Spleen (tissue), 11 donors: ENCODE measurements at regions not wholly inside any gene's neighbourhood (a gene's known extent, or its start where the extent isn't known, plus 50 kb on each side); places are given as distances from the start of the nearest gene placed in this dataset.

Experiments
- DNase-seq: peaks from one replicate; pipeline ENCODE4 v3.0.0-alpha.2; 2020
- H3K27ac ChIP-seq, 8 donors: fragments of 200-600 bp; sonication (generic) in 7 of 8; 1 replicate in 4 of 8; 2 replicates in 4 of 8; pipeline versions ENCODE4 v1.5.0 to v1.8.0; 2016 to 2021; ENCODE audit warnings: inconsistent platforms in 4 of 8, mild to moderate bottlenecking in 4 of 8, moderate library complexity in 1 of 8
- H3K27me3 ChIP-seq, 7 donors: fragments of 200-600 bp; sonication (generic) in 6 of 7; replicated peaks in 1 of 7; 1 replicate in 4 of 7; 2 replicates in 3 of 7; pipeline versions ENCODE4 v1.5.0 to v1.8.0; 2016 to 2021; ENCODE audit warnings: inconsistent platforms in 3 of 7, mild to moderate bottlenecking in 1 of 7
- H3K36me3 ChIP-seq, 6 donors: fragments of 200-600 bp; sonication (generic) in 5 of 6; 1 replicate in 4 of 6; 2 replicates in 2 of 6; pipeline versions ENCODE4 v1.5.0 to v1.8.0; 2016 to 2021; ENCODE audit warnings: inconsistent platforms in 2 of 6
- H3K4me1 ChIP-seq, 6 donors: fragments of 200-600 bp; sonication (generic) in 5 of 6; 1 replicate in 3 of 6; 2 replicates in 3 of 6; pipeline versions ENCODE4 v1.5.0 to v1.8.0; 2016 to 2021; ENCODE audit warnings: inconsistent platforms in 3 of 6
- H3K4me3 ChIP-seq, 8 donors: fragments of 200-600 bp; sonication (generic) in 7 of 8; 1 replicate in 4 of 8; 2 replicates in 4 of 8; pipeline versions ENCODE4 v1.5.0 to v1.8.0; 2016 to 2021; ENCODE audit warnings: inconsistent platforms in 4 of 8, mild to moderate bottlenecking in 4 of 8, moderate library complexity in 2 of 8
- H3K9me3 ChIP-seq, 8 donors: fragments of 200-600 bp; sonication (generic) in 7 of 8; 1 replicate in 4 of 8; 2 replicates in 4 of 8; pipeline versions ENCODE4 v1.5.0 to v1.8.0; 2016 to 2021; ENCODE audit warnings: inconsistent platforms in 4 of 8
- POLR2A ChIP-seq, 3 donors: fragments of 450-650 bp; IDR thresholded peaks; one replicate each; pipeline ENCODE4 v1.5.1; 2017; ENCODE audit warnings: antibody characterized with exemption in 3 of 3, mild to moderate bottlenecking in 1 of 3
- POLR2AphosphoS5 ChIP-seq, 3 donors: sonication (generic); formaldehyde crosslinking; IDR thresholded peaks; one replicate each; pipeline ENCODE4 v1.5.1; 2017; ENCODE audit warnings: antibody characterized with exemption in 3 of 3
- WGBS, 5 donors: extraction: QIAGEN DNeasy Blood & Tissue Kit in 3 of 5; methylation state at CpG; one replicate each; pipeline versions ENCODE4 v1.1.5 to v1.1.7; 2013 to 2018; 5-methylcytosine and 5-hydroxymethylcytosine counted together
- intact Hi-C: fragments of 100-400 bp; cut with DNase I; formaldehyde crosslinking; loops from one replicate; pipeline ENCODE4 v1.15.0; 2023; ENCODE audit warnings: low total_unique reads
- TF ChIP-seq, protein P1 (sequence below), 11 experiments: fragments of 200-600 bp in 7 of 11; fragments of 450-650 bp in 4 of 11; sonication (generic) in 4 of 11; IDR thresholded peaks in 8 of 11; conservative IDR thresholded peaks in 3 of 11; 1 replicate in 7 of 11; 2 replicates in 4 of 11; pipeline versions ENCODE4 v1.4.0 to v1.8.0; 2016 to 2021; ENCODE audit warnings: antibody characterized with exemption in 11 of 11, inconsistent platforms in 4 of 11, mild to moderate bottlenecking in 1 of 11
- donor health status: healthy with polysubstance abuse.
- donor health status: DM: no; HTN: no; CAD: no; lungs with moderate emphysema.
- donor health status: DM: no; HTN: no; CAD: no.
- donor health status: Bipolar disorder and iron deficiency.
- donor health status: healthy.
- donor health status: DM: no; HTN: no; CAD: no.
- donor health status: DM: yes; HTN: yes; CAD: no.

GRCh38 chr15:94671858-94672532 lies 440.6 kb downstream of the MCTP2 start:
- Histone ChIP-seq H3K4me3 (peak overlapping the region in 1 of 8 donors; percentile 27), H3K9me3 (no peaks in the 10 kb centered on the region), H3K27ac (peak overlapping the region; percentile 51 to 84 (median 79)), H3K4me1 (peaks cover 0 to 29% (median 8%) of the 10 kb centered on the region in 6 donors), H3K36me3 (no peaks in the 10 kb centered on the region), H3K27me3 (no peaks in the 10 kb centered on the region)
- intact Hi-C loops: loop anchor here (10.0 kb wide), 1 partner anchor 173 kb away; no protein-coding TSS in a partner anchor
- no peak for DNase-seq
- 51 to 65% (median 57%) methylated on average over 8 of the region's 8 CpGs for WGBS, 5 donors
- TF ChIP-seq POLR2AphosphoS5 (IDR thresholded peaks at IDR 0.05) (peak in 1 of 3 donors; percentile 70), POLR2A (IDR thresholded peaks at IDR 0.05) (peak in 1 of 3 donors; percentile 51)
- TF ChIP-seq, protein P1, sequence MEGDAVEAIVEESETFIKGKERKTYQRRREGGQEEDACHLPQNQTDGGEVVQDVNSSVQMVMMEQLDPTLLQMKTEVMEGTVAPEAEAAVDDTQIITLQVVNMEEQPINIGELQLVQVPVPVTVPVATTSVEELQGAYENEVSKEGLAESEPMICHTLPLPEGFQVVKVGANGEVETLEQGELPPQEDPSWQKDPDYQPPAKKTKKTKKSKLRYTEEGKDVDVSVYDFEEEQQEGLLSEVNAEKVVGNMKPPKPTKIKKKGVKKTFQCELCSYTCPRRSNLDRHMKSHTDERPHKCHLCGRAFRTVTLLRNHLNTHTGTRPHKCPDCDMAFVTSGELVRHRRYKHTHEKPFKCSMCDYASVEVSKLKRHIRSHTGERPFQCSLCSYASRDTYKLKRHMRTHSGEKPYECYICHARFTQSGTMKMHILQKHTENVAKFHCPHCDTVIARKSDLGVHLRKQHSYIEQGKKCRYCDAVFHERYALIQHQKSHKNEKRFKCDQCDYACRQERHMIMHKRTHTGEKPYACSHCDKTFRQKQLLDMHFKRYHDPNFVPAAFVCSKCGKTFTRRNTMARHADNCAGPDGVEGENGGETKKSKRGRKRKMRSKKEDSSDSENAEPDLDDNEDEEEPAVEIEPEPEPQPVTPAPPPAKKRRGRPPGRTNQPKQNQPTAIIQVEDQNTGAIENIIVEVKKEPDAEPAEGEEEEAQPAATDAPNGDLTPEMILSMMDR (IDR thresholded peaks at IDR 0.05 in 8 of 11, conservative IDR thresholded peaks at IDR 0.05 in 3 of 11): no peak

- TF ChIP-seq POLR2A (IDR thresholded peaks at IDR 0.05): no peak
- TF ChIP-seq POLR2AphosphoS5 (IDR thresholded peaks at IDR 0.05): no peak
- TF ChIP-seq, protein P1 (IDR thresholded peaks at IDR 0.05 in 8 of 11, conservative IDR thresholded peaks at IDR 0.05 in 3 of 11): no peak
- peaks cover 0 to 29% (median 8%) of the 10 kb centered on the region in 6 donors for H3K4me1 ChIP-seq
- H3K4me3 ChIP-seq: no peak overlapping the region
- H3K27ac ChIP-seq: peak overlapping the region in 4 of 8 donors; percentile 14 to 41 (median 38)
- no peaks in the 10 kb centered on the region for H3K27me3 ChIP-seq
- H3K9me3 ChIP-seq: no peaks in the 10 kb centered on the region
- H3K36me3 ChIP-seq: no peaks in the 10 kb centered on the region
- no peak for DNase-seq
- intact Hi-C loops: loop anchor here (10.0 kb wide), 1 partner anchor 171 kb away; no protein-coding TSS in a partner anchor
- WGBS, 5 donors: 67 to 81% (median 75%) methylated on average over 8 to 9 of the region's 9 CpGs
Observed at GRCh38 chr15:94673801-94674200, 442.4 kb downstream of the MCTP2 start.

DNA sequence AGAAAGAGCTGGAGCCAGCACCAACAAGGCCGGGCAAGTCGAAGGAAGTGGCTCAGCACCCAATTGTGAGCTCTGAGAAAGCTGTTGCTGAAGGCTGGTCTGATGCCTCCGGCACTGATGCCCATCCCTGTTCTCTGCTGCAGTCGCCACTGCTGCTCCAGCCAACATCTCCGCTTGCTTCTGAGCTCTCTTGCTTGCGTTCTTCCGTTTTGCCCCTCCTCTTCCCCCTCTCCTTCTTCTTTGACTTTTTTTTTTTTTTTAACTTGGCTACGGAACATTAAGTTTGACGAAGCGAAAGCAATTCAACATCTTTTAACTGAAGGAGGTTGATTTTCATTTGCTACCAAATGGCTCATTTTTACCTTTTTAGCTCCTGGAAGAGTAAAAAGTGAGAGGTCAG lies 442.9 kb downstream of the MCTP2 start:
- Histone ChIP-seq H3K27ac (peak overlapping the region in 3 of 8 donors; percentile 38 to 41 (median 39)), H3K4me1 (peaks cover 0 to 29% (median 8%) of the 10 kb centered on the region in 6 donors), H3K36me3 (no peaks in the 10 kb centered on the region), H3K9me3 (no peaks in the 10 kb centered on the region), H3K27me3 (no peaks in the 10 kb centered on the region), H3K4me3 (no peak overlapping the region)
- 73 to 86% (median 78%) methylated on average over 10 of the region's 10 CpGs for WGBS, 5 donors
- no peak for DNase-seq
- TF ChIP-seq, protein P1 (IDR thresholded peaks at IDR 0.05 in 8 of 11, conservative IDR thresholded peaks at IDR 0.05 in 3 of 11): no peak
- peak in 1 of 3 donors; percentile 45 for TF ChIP-seq POLR2AphosphoS5 (IDR thresholded peaks at IDR 0.05)
- TF ChIP-seq POLR2A (IDR thresholded peaks at IDR 0.05): no peak
- intact Hi-C loops: loop anchor here (10.0 kb wide), 1 partner anchor 171 kb away; no protein-coding TSS in a partner anchor

DNA sequence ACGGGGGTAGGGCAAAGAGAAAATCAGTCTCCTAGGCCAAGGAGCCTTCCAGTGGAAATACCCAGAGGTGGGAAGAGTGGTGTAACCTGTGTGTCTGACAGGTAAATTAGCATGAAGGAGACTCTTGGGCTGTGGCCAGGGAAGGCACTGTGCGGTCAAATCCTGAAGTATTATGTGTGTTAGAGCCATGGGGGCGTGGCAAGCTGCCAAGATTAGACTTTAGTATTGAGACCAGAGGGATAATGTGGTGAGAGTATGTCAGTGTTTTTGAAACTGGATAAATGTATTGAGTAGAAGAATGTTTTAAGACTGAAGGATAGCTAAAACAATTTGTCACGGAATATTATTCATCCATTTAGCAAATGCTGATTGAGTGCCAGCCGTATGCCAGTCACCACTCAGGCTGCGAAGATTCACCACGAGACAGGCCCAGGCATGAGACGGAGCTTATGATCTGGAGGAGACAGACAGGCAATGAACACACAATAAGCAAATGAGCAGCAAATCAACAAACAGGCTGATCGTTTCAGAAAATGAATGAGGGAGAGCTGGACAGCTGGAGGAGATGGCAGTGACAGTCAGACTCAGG lies 445.9 kb downstream of the MCTP2 start:
- TF ChIP-seq POLR2A (IDR thresholded peaks at IDR 0.05) (no peak), POLR2AphosphoS5 (IDR thresholded peaks at IDR 0.05) (no peak)
- TF ChIP-seq, protein P1 (IDR thresholded peaks at IDR 0.05 in 8 of 11, conservative IDR thresholded peaks at IDR 0.05 in 3 of 11): no peak
- Histone ChIP-seq H3K27ac (no peak overlapping the region), H3K27me3 (no peaks in the 10 kb centered on the region), H3K4me3 (no peak overlapping the region), H3K9me3 (no peaks in the 10 kb centered on the region), H3K4me1 (peaks cover 0 to 7% (median 0%) of the 10 kb centered on the region in 6 donors), H3K36me3 (no peaks in the 10 kb centered on the region)
- DNase-seq: no peak
- 81 to 91% (median 87%) methylated on average over 9 of the region's 9 CpGs for WGBS, 5 donors
- intact Hi-C loops: loop anchor here (10.0 kb wide), 1 partner anchor 168 kb away; no protein-coding TSS in a partner anchor
